Ramos (cell line): ENCODE measurements at regions not wholly inside any gene's neighbourhood (a gene's known extent, or its start where the extent isn't known, plus 50 kb on each side); places are given as distances from the start of the nearest gene placed in this dataset.
"Not testable (repeated sequence)": the region's sequence is repeated elsewhere in the genome, so short reads cannot be mapped to it uniquely, and the experiment has no call there.

Source experiments
- in situ Hi-C: fragments of 300-500 bp; cut with MboI; formaldehyde crosslinking; loops from one replicate; pipeline ENCODE4 v1.14.3; 2022; ENCODE audit warnings: low sequenced_read_pairs; ENCODE audit not compliant: unreplicated experiment

DNA sequence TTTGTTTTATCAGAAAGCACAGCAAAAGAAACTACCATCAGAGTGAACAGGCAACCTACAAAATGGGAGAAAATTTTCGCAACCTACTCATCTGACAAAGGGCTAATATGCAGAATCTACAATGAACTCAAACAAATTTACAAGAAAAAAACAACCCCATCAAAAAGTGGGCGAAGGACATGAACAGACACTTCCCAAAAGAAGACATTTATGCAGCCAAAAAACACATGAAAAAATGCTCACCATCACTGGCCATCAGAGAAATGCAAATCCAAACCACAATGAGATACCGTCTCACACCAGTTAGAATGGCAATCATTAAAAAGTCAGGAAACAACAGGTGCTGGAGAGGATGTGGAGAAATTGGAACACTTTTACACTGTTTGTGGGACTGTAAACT lies 460.4 kb upstream of the MKI67 start:
- in situ Hi-C loops = not testable (repeated sequence)

DNA sequence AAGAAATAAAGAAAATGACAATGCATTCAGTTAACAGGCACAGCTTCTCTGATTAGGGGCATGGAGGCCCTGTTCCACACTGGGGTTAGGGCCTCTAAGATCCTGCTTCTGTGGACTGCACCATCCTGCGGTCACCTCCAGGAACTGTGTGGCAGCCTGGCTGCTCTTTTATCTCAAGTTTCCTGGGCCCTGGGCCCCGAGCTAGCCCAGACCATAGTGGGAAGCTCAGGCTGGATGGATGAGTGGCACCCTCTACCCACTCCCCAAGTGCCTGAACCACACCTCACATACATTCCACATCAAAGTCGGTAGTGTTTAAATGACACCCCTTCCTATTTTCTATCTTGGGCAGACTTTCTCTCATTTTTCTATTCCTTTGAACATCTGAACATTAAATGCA lies 461.5 kb upstream of the MKI67 start:
- in situ Hi-C loops = no loop called here

DNA sequence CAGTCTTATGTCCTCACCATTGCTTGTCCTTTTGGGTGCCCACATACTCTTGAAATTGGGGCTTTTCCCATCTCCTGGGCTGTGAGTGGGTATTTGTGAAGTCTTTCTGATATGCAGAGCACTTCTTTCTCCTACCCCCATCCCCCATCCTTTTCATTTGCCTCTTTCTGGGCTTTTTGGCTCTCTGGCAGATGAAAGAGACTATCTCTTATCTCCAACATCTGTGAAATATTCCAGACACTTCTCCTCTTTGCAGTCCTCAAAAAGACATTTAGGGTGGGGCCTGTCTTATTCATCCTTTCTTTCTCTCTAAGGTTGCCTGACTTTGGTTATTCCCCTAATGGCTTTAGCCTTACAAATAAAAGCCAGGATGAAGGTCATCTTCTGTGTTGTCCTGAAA lies 462.2 kb upstream of the MKI67 start:
- in situ Hi-C loops = no loop called here

DNA sequence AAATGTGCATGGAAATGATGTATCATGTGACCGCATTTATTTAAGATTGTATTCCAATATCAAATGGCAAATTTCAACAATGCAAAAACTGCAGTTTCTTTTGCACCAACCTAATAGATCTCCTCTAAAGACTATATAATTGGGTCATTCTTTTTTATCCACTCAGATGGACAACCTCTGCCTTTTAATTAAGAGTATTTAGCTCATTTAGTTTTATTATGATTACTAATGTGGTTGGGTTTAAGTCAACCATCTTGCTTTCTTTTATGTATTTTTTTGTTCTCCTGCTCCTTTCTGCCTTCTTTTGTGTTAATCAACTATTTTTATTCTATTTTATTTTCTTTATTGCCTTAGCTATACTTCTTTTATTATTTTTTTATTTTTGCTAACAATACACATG lies 468.5 kb upstream of the MKI67 start:
- in situ Hi-C loops = no loop called here

DNA sequence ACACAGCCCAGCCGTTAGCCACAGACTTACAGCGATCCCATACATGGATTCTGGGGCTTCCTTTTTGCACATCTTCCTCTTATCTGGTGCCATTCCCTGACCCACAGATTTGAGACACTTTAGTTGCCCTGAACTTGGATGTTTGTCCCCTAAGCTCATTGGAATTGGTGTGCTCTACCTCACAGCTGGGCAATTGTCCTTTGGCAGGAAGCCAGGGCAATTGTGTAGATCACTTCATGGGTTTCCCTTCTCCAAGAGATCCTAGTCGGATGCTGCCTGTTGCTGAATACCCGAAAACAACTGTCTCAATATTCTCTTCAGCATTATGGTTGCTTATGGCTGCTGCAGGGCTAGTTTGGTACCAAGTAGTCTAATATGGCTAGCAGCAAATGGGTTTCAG lies 470.7 kb upstream of the MKI67 start:
- in situ Hi-C loops = no loop called here

DNA sequence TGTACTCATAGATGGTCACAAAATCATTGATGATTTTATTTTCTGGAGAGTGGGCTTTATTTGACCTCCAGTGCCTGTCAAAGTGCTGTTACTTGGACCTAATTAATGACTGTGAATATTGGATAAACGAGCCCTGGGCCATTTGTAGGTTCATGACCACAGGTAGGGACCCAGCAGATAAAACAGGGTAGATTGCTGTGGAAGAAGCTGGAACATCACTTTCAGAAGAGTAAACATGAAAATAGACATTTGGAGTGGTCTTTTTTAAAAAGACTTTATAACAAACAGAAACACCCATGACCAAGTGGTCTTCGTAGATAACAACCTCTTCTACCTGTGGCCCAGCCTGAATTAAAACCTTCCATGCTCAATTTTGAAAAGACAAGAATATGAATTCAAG lies 472.8 kb upstream of the MKI67 start:
- in situ Hi-C loops = no loop called here

DNA sequence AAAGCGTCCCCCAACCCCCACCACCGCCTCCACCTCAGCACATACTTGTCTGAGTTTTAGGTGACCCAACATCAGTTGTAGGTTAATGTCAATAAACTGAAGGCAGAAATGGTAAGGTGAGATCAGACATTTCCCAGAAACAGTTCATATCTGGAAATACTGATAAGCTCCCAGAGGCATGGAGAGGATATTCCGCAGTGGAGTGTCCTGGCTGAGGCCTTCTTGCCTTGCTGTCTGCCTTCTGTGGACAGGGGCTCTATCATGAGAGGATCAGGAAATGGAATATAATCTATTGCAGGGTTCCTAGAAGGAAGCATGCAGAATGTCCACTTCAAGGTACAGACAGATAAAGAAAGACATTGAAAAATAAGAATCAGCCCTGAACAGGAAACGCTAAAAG lies 473.3 kb upstream of the MKI67 start:
- in situ Hi-C loops = no loop called here

DNA sequence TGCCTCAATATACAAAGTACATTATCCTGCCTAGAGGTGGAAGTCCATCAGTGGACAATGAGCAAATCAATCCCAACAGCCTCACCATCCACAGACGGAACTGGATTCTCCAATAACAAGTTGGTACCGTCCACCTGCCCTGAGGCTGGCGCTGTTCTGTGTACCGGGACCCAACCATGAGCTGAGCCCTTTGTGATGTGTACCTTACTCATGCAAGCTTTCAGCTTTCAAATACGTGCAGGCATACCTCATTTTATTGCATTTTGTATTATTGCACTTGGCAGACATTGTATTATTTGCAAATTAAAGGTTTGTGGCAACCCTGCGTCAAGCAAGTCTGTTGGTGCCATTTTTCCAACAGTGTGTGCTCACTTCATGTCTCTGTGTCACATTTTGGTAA lies 476.0 kb upstream of the MKI67 start:
- in situ Hi-C loops = no loop called here

DNA sequence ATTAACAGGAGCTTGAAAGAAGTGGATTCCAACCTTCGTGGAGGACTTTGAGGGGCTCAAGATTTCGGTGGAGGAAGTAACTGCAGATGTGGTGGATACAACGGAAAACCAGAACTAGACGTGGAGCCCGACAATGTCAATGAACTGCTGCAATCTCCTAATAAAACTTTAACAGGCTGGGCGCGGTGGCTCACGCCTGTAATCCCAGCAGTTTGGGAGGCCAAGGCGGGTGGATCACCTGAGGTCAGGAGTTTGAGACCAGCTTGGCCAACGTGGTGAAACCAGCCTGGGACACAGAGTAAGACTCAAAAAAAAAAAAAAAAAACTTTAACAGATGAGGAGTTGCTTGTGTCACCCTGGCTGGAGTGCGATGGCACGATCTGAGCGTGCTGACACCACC lies 477.8 kb upstream of the MKI67 start:
- in situ Hi-C loops = no loop called here

DNA sequence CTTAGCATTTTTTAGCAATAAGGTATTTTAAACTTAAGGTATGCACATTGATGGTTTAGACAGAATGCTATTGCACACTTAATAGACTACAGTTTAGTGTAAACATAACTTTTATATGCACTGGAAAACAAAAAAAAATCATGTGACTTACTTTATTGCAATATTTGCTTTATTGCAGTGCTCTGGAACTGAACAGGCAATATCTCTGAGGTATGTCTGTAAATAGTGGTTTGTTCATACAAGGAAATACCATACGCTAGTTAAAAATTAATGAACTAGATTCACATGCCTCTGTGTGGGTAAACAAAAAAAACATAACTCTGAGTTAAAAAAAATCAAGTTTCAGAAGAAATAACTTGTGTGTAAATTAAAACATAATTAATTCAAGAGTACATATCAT lies 479.0 kb upstream of the MKI67 start:
- in situ Hi-C loops = no loop called here

DNA sequence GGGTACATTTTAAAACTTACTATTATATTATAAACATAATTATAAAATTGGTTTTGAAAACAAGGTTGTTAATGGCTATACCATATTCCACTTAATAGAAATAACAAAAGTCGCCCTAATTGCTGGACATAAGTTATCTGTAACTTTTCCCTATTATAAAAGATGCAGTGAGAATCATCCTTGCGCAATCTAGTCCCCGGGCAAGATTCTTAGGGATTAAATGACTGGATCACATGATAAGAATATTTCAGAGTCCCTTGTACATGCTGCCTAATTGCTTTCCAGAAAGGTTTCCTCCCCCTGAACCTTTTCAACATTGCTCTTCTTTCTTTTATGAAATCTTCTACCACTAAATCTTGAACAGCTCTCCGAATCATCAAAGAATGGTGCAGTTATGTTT lies 479.8 kb upstream of the MKI67 start:
- in situ Hi-C loops = no loop called here

DNA sequence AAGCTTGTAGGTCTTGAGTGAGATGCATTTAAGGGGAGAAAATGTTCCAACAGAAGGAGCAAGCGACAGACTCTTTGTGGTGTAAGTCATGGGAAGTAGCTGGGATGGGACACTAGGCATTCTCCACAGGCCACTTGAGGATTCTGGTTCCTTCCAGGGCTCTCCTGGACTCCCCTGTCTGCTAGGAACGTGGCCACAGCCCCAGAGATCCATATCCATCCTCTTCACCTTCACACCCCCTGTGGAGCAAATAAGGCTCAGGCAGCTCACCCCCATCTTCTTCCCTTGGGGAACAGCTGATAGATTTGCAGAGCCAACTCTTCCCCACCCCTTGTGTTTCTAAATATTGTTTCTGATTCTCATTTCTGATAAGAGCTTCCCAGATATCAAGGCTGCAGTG lies 482.6 kb upstream of the MKI67 start:
- in situ Hi-C loops = no loop called here

DNA sequence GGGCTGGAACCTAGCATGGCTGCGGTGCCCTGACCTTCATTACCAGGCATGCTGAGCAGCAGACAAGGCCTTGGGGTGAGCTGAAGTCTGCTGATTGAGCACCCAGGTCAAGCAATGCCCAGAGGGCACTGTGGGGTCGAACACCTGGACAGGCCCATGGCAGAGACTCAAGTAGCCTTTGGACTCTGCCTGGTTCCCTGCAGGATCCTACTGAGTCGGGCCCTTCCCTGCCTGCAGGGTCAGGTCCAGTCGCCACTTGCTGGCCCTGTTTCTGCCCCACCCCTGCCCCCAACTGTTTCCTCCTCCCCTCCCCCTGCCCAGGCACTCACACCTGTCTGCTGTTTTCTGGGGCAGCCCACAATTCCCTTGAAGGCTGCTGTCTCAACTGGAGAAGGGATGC lies 483.2 kb upstream of the MKI67 start:
- in situ Hi-C loops = no loop called here

DNA sequence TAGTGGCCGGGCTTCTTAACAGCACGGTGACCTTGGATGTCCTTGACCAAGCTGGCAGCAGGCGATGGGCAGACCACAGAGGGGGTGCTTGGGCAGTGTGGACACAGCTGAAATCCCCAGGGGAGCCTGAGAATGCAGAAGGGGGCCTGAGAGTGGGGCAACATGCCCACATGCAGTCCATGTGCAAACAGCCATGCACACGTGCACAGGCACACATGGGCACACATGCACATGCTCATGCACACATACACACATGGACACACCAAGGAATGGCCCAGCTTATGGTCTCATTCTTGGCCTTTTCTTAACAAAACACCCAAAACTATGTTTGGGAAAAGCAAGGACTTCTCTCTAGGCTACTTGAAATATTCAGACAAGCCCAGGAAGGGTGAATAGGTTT lies 483.9 kb upstream of the MKI67 start:
- in situ Hi-C loops = no loop called here

DNA sequence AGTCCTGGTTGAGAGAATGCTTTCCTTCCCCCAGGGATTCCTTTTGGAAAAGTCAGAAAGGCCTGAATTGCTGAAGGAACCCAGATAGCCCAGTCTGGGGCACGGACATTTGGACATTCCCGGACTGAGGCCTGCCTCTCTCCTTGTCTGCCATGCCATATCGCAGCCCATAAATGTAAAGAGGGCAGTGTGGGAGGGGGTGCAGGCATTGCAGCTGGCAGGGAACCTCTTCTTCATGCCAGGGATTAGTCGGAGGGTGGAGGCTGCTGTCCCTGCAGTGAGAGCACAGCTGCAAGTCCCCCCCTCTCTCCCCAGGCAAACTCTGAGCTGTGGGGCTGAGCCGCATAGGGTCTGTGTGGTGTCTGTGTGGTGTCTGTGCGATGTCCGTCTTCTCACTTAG lies 486.0 kb upstream of the MKI67 start:
- in situ Hi-C loops = no loop called here

DNA sequence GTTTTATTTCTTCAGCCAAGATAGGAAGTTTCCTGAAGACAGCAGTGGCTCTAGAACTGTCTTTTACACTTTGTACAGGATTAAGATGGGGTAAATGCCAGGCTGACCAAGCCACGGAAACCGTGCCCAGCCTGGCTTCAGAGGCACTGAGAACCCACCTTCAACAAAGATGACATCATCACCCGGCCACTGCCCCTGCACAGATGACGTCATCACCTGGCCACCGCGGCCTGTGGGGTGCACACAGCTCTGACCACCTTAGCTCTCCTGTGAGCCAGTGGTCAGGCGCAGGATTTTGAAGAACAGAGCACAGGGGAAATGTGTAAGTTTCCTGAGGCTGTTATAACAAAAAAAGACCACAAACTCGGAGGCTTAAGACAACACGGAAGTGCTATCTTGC lies 486.4 kb upstream of the MKI67 start:
- in situ Hi-C loops = no loop called here

DNA sequence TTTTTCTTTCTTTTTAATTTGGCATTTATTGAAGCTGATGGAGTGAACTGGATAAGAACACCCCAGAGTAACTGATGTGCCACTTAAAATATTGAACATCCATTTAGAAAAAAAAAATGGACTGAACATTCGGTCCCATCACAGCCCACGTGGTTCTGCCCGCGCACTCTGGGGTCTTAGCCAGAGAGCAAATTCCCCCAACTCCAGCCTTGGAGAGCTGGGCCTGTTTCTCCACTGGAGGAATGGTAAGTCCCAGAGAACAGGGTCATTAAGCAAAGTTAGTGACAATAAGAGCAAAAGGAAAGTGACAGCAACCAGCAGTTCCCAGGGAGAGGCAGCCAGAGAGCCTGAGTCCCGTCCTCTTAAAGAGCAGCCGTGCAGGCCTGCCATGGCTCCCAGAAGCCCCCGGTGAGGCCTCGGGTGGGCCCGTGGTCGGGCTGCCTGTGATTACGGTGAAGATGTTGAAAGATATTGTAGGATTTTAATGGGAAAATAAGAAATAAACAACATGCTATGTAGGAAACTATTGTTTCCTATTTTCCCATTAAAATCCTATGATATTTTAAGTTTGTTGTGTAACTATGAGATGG lies 487.9 kb upstream of the MKI67 start:
- in situ Hi-C loops = no loop called here

DNA sequence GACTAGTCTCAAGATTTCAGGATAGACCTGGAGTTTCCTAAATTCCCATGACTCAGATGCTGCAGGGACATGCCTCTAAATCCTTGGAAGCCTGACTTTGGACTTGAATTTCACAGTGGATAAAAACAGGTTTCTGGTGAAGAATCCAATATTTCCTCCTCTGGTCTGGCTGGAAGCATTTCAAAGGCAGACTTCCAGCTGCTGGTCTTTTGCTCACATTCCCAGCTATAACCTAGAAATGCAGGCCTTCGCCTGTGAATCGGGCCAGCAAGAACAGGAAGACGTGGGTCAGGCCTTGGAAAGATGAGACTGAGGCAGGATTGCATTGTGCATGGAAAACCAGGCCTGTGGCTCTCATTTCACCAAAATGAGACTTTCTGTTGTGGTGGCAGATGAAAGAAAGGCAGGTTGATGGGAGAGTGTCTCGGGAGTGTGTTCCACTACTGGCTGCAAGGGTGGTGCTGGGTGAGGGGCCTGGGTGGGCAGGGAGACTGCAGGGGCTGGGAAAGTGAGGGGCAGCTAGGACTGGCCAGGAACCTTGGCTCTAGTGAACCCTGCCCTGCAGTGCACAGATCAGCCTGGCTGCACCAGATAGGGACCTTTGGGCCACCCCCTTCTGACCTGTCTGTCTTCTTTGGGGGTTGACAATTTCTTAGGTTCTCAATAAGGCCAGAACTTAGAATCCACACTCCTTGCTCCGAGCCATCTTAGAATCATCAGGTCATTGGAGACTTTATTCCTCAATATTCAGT lies 488.8 kb upstream of the MKI67 start:
- in situ Hi-C loops = no loop called here

DNA sequence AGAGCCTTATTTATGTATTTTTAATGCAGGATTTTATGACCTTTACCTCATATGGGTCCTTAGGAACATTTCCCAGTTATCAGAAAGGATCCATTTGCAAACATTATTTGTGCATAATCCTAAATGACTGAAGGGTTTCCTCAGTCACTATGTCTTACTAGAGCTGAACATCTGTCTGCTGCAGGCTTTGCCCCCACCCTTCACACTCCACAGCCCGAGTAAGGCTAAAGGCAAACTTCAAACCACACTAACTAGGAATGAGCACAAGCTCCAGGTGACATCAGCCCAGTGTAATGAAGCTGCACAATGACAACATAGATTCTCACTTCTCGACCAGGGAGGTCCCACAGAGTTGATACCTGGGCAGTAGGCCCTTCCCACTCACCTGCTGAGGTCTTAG lies 491.3 kb upstream of the MKI67 start:
- in situ Hi-C loops = no loop called here

DNA sequence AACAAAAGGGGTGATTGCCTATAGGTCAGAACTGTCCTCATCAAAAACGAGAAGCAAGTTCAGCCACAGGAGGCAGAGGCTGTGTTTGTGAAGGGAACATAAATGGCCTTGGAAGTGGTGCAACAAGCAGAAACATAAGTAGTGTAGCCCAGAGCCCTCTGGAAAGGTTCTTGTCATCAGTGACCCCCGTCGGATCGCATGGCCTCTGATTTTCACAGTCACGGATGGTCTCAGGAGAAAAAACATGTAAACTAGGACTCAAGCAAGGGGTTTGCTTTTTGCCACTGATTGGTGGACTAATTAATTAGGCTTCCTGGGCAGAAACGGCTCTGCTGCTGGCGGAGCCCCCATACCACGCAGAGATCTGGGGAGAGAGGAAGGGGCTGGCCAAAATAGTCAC lies 496.5 kb upstream of the MKI67 start:
- in situ Hi-C loops = no loop called here

DNA sequence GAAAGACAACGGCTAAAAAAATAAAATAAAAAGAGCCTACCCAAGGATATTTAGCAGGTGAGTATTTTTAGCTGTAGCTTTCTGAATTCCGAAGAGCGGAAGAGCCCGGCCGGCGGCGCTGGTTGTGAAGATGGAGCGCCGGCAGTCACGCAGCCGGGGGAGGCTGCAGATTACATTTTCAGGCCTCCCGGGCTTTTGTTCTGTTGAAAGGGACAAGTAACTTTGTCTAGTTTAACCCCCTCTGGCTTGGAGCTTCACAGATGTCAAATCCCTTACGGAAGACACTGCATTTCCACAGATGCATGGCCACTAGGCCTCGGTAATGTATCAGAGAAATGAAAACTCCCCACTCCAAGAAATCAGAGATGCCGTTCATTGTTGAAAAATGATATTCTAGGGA lies 497.6 kb upstream of the MKI67 start:
- in situ Hi-C loops = no loop called here
